NK-92 treated with Interleukin-12 subunit alpha and Interleukin-12 subunit beta, amount 100 ng/mL, for 24 hours (cell line): ENCODE measurements at regions not wholly inside any gene's neighbourhood (a gene's known extent, or its start where the extent isn't known, plus 50 kb on each side); places are given as distances from the start of the nearest gene placed in this dataset.

Experiments used
- DNase-seq: peaks from one replicate; lab custom pipeline; 2025; lab: John Stamatoyannopoulos, UW

GRCh38 chr11:70742553-70743291 is 344.4 kb downstream of the CTTN start:
- no peak for DNase-seq

GRCh38 chr11:70743329-70743728 is 345.0 kb downstream of the CTTN start:
- no peak for DNase-seq

- no peak for DNase-seq
Observed at GRCh38 chr11:70743941-70744351, 345.6 kb downstream of the CTTN start.

GRCh38 chr11:70744396-70745185 is 346.3 kb downstream of the CTTN start:
- no peak for DNase-seq

- DNase-seq, result no peak
Observed at GRCh38 chr11:70745451-70745850, 347.1 kb downstream of the CTTN start.

- DNase-seq, result no peak
Observed at GRCh38 chr11:70745941-70746340, 347.6 kb downstream of the CTTN start.

GRCh38 chr11:70746351-70746750 is 348.0 kb downstream of the CTTN start:
- no peak for DNase-seq

GRCh38 chr11:70747285-70747684 is 349.0 kb downstream of the CTTN start:
- DNase-seq, result no peak

- no peak for DNase-seq
Observed at GRCh38 chr11:70747921-70748320, 349.6 kb downstream of the CTTN start.

- no peak for DNase-seq
Observed at GRCh38 chr11:70751142-70751734, 352.9 kb downstream of the CTTN start.

GRCh38 chr11:70755410-70756158 is 357.3 kb downstream of the CTTN start:
- peak; percentile 43 for DNase-seq

GRCh38 chr11:70756341-70756740 is 358.0 kb downstream of the CTTN start:
- no peak for DNase-seq

GRCh38 chr11:70756756-70757155 is 358.4 kb downstream of the CTTN start:
- no peak for DNase-seq

- no peak for DNase-seq
Observed at GRCh38 chr11:70757241-70757640, 358.9 kb downstream of the CTTN start.

GRCh38 chr11:70758206-70758605 is 359.9 kb downstream of the CTTN start:
- DNase-seq, result no peak

GRCh38 chr11:70759846-70760245 is 361.5 kb downstream of the CTTN start:
- no peak for DNase-seq

GRCh38 chr11:70760416-70761020 is 362.2 kb downstream of the CTTN start:
- DNase-seq, result no peak

- no peak for DNase-seq
Observed at GRCh38 chr11:70761094-70761907, 363.0 kb downstream of the CTTN start.

- no peak for DNase-seq
Observed at GRCh38 chr11:70761908-70762337, 363.6 kb downstream of the CTTN start.

- no peak for DNase-seq
Observed at GRCh38 chr11:70762810-70763209, 364.5 kb downstream of the CTTN start.

- DNase-seq, result no peak
Observed at GRCh38 chr11:70763606-70764005, 365.3 kb downstream of the CTTN start.
